Neural cell (in vitro differentiated cells): ENCODE measurements at regions not wholly inside any gene's neighbourhood (a gene's known extent, or its start where the extent isn't known, plus 50 kb on each side); places are given as distances from the start of the nearest gene placed in this dataset.

Experiments
- H2AFZ ChIP-seq: fragments of 200-600, 300-800 bp; sonication (generic), shearing (Covaris generic); 2 replicates; pipeline ENCODE4 v1.6.0; 2014; ENCODE audit warnings: low read depth, mild to moderate bottlenecking, antibody characterized with exemption, low read length, moderate library complexity
- H3F3A ChIP-seq: fragments of 200-600 bp; shearing (Covaris generic); 2 replicates; pipeline ENCODE4 v1.6.1; 2016; ENCODE audit warnings: mild to moderate bottlenecking, moderate library complexity, mixed read lengths, antibody characterized with exemption, low read length; ENCODE audit not compliant: insufficient read depth, poor library complexity, severe bottlenecking
- H3K27ac ChIP-seq: fragments of 200-600, 300-800 bp; sonication (generic), shearing (Covaris generic); 2 replicates; pipeline ENCODE4 v1.5.1; 2014; ENCODE audit warnings: mild to moderate bottlenecking, low read length, moderate library complexity
- H3K27me3 ChIP-seq: fragments of 300-800, 200-600 bp; sonication (generic), shearing (Covaris generic); 2 replicates; pipeline ENCODE4 v1.6.0; 2014; ENCODE audit warnings: mild to moderate bottlenecking, low read depth, low read length, moderate library complexity; ENCODE audit not compliant: insufficient read depth
- H3K36me3 ChIP-seq: fragments of 300-800, 200-600 bp; sonication (generic), shearing (Covaris generic); 2 replicates; pipeline ENCODE4 v1.5.1; 2014; ENCODE audit warnings: mild to moderate bottlenecking, antibody characterized with exemption, low read length, moderate library complexity; ENCODE audit not compliant: insufficient read depth
- H3K4me2 ChIP-seq: fragments of 300-800, 200-600 bp; sonication (generic), shearing (Covaris generic); 2 replicates; pipeline ENCODE4 v1.6.0; 2014; ENCODE audit warnings: mild to moderate bottlenecking, low read length
- H3K4me3 ChIP-seq: fragments of 300-800, 200-600 bp; sonication (generic), shearing (Covaris generic); 2 replicates; pipeline ENCODE4 v1.5.1; 2014; ENCODE audit warnings: mild to moderate bottlenecking, low read length, moderate library complexity
- H3K79me2 ChIP-seq: fragments of 200-600 bp; shearing (Covaris generic); replicated peaks from 2 replicates; pipeline ENCODE4 v1.6.0; 2014; ENCODE audit warnings: mild to moderate bottlenecking, low read length, moderate library complexity; ENCODE audit not compliant: insufficient read depth
- H3K9ac ChIP-seq: fragments of 300-800, 200-600 bp; sonication (generic), shearing (Covaris generic); 2 replicates; pipeline ENCODE4 v1.6.1; 2016; ENCODE audit warnings: mild to moderate bottlenecking, low read length, mixed read lengths
- H3K9me2 ChIP-seq: fragments of 200-600 bp; shearing (Covaris generic); 2 replicates; pipeline ENCODE4 v1.6.1; 2016; ENCODE audit warnings: mild to moderate bottlenecking, low read length, mixed read lengths; ENCODE audit not compliant: insufficient read depth
- H3K9me3 ChIP-seq: fragments of 200-600, 300-800 bp; sonication (generic), shearing (Covaris generic); 2 replicates; pipeline ENCODE4 v1.6.1; 2016; ENCODE audit warnings: mild to moderate bottlenecking, mixed run types, low read length, moderate library complexity, mixed read lengths
- H4K20me1 ChIP-seq: fragments of 200-600 bp; shearing (Covaris generic); 2 replicates; pipeline ENCODE4 v1.6.1; 2016; ENCODE audit warnings: mild to moderate bottlenecking, mixed run types; ENCODE audit not compliant: insufficient read depth
- EP300 ChIP-seq: fragments of 450-650 bp; conservative IDR thresholded peaks from 2 replicates; pipeline ENCODE4 v1.6.1; 2014; ENCODE audit warnings: antibody characterized with exemption, mild to moderate bottlenecking, moderate library complexity; ENCODE audit not compliant: poor library complexity, severe bottlenecking
- EZH2 ChIP-seq: fragments of 200-600, 300-800 bp; shearing (Covaris generic), sonication (generic); IDR thresholded peaks from 2 replicates; pipeline ENCODE4 v1.6.1; 2014; ENCODE audit warnings: antibody characterized with exemption, low read length, borderline replicate concordance, mild to moderate bottlenecking; ENCODE audit not compliant: insufficient read depth, poor library complexity, severe bottlenecking
- MXI1 ChIP-seq: fragments of 450-650 bp; conservative IDR thresholded peaks from 2 replicates; pipeline ENCODE4 v1.6.1; 2014; ENCODE audit warnings: antibody characterized with exemption, mild to moderate bottlenecking; ENCODE audit not compliant: poor library complexity, severe bottlenecking
- POLR2AphosphoS5 ChIP-seq: IDR thresholded peaks from 2 replicates; pipeline ENCODE4 v1.6.1; 2012
- RAD21 ChIP-seq: fragments of 450-650 bp; conservative IDR thresholded peaks from 2 replicates; pipeline ENCODE4 v1.6.1; 2014; ENCODE audit warnings: antibody characterized with exemption, mild to moderate bottlenecking, moderate library complexity
- SMC3 ChIP-seq: fragments of 450-650 bp; conservative IDR thresholded peaks from 2 replicates; pipeline ENCODE4 v1.6.1; 2014; ENCODE audit warnings: antibody characterized with exemption, mild to moderate bottlenecking, moderate library complexity; ENCODE audit not compliant: poor library complexity
- TAF1 ChIP-seq: IDR thresholded peaks from 2 replicates; pipeline ENCODE4 v1.6.1; 2012; ENCODE audit warnings: low read depth
- TF ChIP-seq, protein P1 (sequence below): IDR thresholded peaks from 2 replicates; pipeline ENCODE4 v1.6.1; 2012; ENCODE audit warnings: borderline replicate concordance
- TF ChIP-seq, protein P2 (sequence below): fragments of 450-650 bp; IDR thresholded peaks from 2 replicates; pipeline ENCODE4 v1.5.1; 2014; ENCODE audit warnings: antibody characterized with exemption, mild to moderate bottlenecking, moderate library complexity; ENCODE audit not compliant: poor library complexity, severe bottlenecking

DNA sequence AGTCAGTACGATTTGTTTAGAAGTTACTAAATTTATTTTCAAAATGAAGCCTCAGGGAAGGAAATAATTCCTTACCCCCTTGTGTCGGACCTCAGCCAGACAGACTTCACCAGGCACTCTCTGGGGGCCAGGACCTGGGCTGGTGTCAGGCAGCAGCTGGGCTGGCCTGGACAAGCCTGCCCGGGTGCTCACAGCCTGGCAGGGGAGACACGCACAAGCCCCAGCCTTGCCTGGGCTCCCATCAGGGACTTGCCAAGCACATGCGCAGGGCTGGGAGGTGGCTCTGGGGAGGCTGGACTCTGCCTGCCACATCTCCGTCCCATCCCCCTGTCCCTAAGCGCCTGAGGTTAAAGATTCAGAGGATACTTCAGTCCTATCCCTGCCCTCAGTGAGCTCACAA, 56.8 kb upstream of the HS6ST1 start:
- H2AFZ ChIP-seq, result no peak overlapping the region
- H3K27me3 ChIP-seq, result no peaks in the 10 kb centered on the region
- no peaks in the 10 kb centered on the region for H4K20me1 ChIP-seq
- no peak overlapping the region for H3K9ac ChIP-seq
- no peaks in the 10 kb centered on the region for H3K9me2 ChIP-seq
- H3K27ac ChIP-seq, result no peak overlapping the region
- H3K9me3 ChIP-seq, result no peaks in the 10 kb centered on the region
- H3F3A ChIP-seq, result no peaks in the 10 kb centered on the region
- TF ChIP-seq SMC3 (no peak), POLR2AphosphoS5 (no peak), MXI1 (no peak), EP300 (no peak)
- no peak overlapping the region for H3K4me2 ChIP-seq
- H3K79me2 ChIP-seq, result no peaks in the 10 kb centered on the region
- no peak overlapping the region for H3K4me3 ChIP-seq
- no peaks in the 10 kb centered on the region for H3K36me3 ChIP-seq

DNA sequence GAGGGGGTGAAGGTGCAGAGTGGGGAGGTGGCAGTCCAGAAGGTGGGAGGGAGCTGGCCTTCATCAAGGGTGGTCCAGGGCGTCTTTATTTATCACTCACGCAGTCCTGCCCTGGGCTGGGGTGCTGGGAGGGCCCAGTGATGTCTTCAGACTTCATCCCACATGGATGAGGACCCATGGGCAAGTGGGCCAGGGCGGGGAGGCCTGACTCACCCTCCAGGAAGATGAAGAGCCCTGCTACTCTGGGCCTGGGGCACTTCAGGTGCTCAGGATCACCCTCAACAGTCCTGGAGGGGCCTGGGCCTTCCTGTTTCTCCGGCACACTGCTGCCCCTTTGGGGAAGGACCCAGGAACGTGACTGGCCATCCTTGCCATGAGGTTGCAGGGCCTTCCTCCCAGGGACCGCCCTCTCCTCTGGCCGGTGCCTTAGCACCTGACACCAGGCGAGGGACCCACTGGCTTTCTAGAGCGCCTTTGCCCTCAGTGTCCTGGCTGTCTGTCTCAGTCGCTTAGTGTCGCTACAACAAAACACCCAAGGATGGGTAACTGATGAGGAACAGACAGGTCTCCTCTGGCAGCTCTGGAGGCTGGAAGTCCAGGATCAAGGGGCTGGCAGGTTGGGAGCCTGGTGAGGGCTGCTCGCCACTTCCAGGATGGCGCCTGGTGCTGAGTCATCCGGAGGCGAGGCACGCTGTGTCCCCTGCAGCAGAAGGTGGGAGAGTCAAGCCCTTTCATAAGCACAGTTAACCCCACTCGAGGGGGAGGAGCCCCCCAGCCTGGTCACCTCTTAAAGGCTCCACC, 57.8 kb upstream of the HS6ST1 start:
- no peaks in the 10 kb centered on the region for H3F3A ChIP-seq
- no peaks in the 10 kb centered on the region for H3K36me3 ChIP-seq
- H2AFZ ChIP-seq, result no peak overlapping the region
- H3K9me2 ChIP-seq, result no peaks in the 10 kb centered on the region
- H3K27ac ChIP-seq, result no peak overlapping the region
- no peaks in the 10 kb centered on the region for H4K20me1 ChIP-seq
- no peaks in the 10 kb centered on the region for H3K27me3 ChIP-seq
- no peak overlapping the region for H3K9ac ChIP-seq
- no peaks in the 10 kb centered on the region for H3K9me3 ChIP-seq
- no peak overlapping the region for H3K4me3 ChIP-seq
- no peak overlapping the region for H3K4me2 ChIP-seq
- no peaks in the 10 kb centered on the region for H3K79me2 ChIP-seq
- TF ChIP-seq RAD21, result no peak
- TF ChIP-seq MXI1, result no peak
- no peak for TF ChIP-seq EZH2
- TF ChIP-seq POLR2AphosphoS5, result no peak
- TF ChIP-seq, protein P1, sequence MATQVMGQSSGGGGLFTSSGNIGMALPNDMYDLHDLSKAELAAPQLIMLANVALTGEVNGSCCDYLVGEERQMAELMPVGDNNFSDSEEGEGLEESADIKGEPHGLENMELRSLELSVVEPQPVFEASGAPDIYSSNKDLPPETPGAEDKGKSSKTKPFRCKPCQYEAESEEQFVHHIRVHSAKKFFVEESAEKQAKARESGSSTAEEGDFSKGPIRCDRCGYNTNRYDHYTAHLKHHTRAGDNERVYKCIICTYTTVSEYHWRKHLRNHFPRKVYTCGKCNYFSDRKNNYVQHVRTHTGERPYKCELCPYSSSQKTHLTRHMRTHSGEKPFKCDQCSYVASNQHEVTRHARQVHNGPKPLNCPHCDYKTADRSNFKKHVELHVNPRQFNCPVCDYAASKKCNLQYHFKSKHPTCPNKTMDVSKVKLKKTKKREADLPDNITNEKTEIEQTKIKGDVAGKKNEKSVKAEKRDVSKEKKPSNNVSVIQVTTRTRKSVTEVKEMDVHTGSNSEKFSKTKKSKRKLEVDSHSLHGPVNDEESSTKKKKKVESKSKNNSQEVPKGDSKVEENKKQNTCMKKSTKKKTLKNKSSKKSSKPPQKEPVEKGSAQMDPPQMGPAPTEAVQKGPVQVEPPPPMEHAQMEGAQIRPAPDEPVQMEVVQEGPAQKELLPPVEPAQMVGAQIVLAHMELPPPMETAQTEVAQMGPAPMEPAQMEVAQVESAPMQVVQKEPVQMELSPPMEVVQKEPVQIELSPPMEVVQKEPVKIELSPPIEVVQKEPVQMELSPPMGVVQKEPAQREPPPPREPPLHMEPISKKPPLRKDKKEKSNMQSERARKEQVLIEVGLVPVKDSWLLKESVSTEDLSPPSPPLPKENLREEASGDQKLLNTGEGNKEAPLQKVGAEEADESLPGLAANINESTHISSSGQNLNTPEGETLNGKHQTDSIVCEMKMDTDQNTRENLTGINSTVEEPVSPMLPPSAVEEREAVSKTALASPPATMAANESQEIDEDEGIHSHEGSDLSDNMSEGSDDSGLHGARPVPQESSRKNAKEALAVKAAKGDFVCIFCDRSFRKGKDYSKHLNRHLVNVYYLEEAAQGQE, result no peak
- no peak for TF ChIP-seq EP300
- TF ChIP-seq, protein P2, sequence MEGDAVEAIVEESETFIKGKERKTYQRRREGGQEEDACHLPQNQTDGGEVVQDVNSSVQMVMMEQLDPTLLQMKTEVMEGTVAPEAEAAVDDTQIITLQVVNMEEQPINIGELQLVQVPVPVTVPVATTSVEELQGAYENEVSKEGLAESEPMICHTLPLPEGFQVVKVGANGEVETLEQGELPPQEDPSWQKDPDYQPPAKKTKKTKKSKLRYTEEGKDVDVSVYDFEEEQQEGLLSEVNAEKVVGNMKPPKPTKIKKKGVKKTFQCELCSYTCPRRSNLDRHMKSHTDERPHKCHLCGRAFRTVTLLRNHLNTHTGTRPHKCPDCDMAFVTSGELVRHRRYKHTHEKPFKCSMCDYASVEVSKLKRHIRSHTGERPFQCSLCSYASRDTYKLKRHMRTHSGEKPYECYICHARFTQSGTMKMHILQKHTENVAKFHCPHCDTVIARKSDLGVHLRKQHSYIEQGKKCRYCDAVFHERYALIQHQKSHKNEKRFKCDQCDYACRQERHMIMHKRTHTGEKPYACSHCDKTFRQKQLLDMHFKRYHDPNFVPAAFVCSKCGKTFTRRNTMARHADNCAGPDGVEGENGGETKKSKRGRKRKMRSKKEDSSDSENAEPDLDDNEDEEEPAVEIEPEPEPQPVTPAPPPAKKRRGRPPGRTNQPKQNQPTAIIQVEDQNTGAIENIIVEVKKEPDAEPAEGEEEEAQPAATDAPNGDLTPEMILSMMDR, result no peak
- TF ChIP-seq SMC3, result no peak
- TF ChIP-seq TAF1, result no peak
